ENCODE measurements at regions not wholly inside any gene's neighbourhood (a gene's known extent, or its start where the extent isn't known, plus 50 kb on each side); places are given as distances from the start of the nearest gene placed in this dataset.

DNA sequence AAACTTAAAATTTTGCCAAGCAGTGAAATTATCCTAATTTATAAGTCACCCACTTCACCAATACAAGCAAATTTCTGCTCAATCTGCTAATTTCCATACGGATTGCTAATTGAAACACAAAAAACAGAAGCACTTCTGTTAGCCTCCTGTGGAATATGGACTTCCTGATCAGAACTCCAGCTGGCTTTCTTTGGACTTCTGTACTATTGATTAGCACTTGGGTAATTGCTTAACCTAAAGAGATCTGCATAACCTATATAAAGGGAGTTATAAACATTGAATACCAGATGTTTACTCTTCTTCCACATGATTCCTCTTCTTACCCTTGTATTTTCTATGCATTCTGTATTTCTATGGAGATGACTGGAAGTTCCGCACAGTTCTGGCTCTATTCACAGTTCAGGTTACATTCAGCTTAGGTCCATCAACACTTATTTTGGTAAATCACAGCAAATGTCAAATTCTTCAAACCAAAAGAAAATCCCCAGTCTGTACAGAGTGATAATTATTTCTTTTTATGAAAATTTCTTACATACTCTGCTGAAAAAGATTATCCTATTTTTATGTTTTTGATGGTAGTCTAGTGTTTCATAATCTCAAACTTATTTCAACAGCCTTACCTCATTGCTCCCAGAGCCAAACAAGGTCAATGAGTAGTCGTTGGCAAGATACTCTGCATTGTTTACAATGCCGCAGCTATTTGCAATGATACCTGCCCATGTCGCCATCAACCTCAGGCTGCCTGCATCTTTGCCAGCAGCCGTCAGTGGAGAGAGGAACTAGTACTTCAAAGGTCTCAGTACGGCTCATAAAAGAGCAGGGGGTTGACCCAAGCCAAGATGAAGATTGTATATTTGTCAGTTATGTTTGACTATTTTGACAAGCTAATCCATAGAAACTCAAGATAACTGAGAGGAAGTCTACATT, 225.6 kb downstream of the AHR start (continued):
- TF ChIP-seq, protein P1, sequence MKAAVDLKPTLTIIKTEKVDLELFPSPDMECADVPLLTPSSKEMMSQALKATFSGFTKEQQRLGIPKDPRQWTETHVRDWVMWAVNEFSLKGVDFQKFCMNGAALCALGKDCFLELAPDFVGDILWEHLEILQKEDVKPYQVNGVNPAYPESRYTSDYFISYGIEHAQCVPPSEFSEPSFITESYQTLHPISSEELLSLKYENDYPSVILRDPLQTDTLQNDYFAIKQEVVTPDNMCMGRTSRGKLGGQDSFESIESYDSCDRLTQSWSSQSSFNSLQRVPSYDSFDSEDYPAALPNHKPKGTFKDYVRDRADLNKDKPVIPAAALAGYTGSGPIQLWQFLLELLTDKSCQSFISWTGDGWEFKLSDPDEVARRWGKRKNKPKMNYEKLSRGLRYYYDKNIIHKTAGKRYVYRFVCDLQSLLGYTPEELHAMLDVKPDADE (CRISPR knock-in tag; IDR thresholded peaks at IDR 0.05), result no peak
- TF ChIP-seq ZNF282 (IDR thresholded peaks at IDR 0.05; ENCODE audit: partially characterized antibody) (no peak), NFE2L1 (CRISPR knock-in tag; IDR thresholded peaks at IDR 0.05; ENCODE audit: borderline replicate concordance) (no peak), MEIS2 (CRISPR knock-in tag; IDR thresholded peaks at IDR 0.05) (no peak), U2AF2 (IDR thresholded peaks at IDR 0.05; ENCODE audit: low read depth, low read length) (no peak), DNMT3B (CRISPR knock-in tag; conservative IDR thresholded peaks at IDR 0.05) (no peak), ZNF180 (CRISPR knock-in tag; IDR thresholded peaks at IDR 0.05; ENCODE audit: borderline replicate concordance, low read depth) (no peak), MXD4 (CRISPR knock-in tag; IDR thresholded peaks at IDR 0.05) (no peak), TCF12 (IDR thresholded peaks at IDR 0.05) (no peak), TCF12 (CRISPR knock-in tag; IDR thresholded peaks at IDR 0.05) (no peak), ZNF317 (CRISPR knock-in tag; IDR thresholded peaks at IDR 0.05) (no peak), CBX2 (IDR thresholded peaks at IDR 0.05; ENCODE audit: low read depth, low read length) (no peak), CBX2 (CRISPR knock-in tag; IDR thresholded peaks at IDR 0.05; ENCODE audit: low read depth) (no peak), NR2C2 (CRISPR knock-in tag; IDR thresholded peaks at IDR 0.05; ENCODE audit: borderline replicate concordance) (peak; percentile 39; the same call in 1 of the 2 replicates), ZNF160 (CRISPR knock-in tag; IDR thresholded peaks at IDR 0.05) (no peak), ZSCAN21 (CRISPR knock-in tag; IDR thresholded peaks at IDR 0.05; ENCODE audit: borderline replicate concordance) (no peak), HMG20A (CRISPR knock-in tag; IDR thresholded peaks at IDR 0.05; ENCODE audit: borderline replicate concordance) (peak; percentile 82), THAP11 (CRISPR knock-in tag; IDR thresholded peaks at IDR 0.05) (peak; percentile 25; the same call in 1 of the 2 replicates), HOXA3 (CRISPR knock-in tag; IDR thresholded peaks at IDR 0.05) (peak; percentile 32; the same call in 1 of the 2 replicates), FOXK2 (IDR thresholded peaks at IDR 0.05) (no peak), YEATS2 (CRISPR knock-in tag; IDR thresholded peaks at IDR 0.05; ENCODE audit: borderline replicate concordance) (no peak), ZBTB3 (CRISPR knock-in tag; IDR thresholded peaks at IDR 0.05; ENCODE audit: borderline replicate concordance, low read depth) (no peak), KLF16 (CRISPR knock-in tag; IDR thresholded peaks at IDR 0.05) (peak in 1 of 2 experiments; percentile 19; a peak in 1 of 4 replicates), DPF2 (CRISPR knock-in tag; IDR thresholded peaks at IDR 0.05; ENCODE audit: borderline replicate concordance, low read depth) (no peak), NFE2 (CRISPR knock-in tag; IDR thresholded peaks at IDR 0.05) (no peak)
- TF ChIP-seq, protein P2, sequence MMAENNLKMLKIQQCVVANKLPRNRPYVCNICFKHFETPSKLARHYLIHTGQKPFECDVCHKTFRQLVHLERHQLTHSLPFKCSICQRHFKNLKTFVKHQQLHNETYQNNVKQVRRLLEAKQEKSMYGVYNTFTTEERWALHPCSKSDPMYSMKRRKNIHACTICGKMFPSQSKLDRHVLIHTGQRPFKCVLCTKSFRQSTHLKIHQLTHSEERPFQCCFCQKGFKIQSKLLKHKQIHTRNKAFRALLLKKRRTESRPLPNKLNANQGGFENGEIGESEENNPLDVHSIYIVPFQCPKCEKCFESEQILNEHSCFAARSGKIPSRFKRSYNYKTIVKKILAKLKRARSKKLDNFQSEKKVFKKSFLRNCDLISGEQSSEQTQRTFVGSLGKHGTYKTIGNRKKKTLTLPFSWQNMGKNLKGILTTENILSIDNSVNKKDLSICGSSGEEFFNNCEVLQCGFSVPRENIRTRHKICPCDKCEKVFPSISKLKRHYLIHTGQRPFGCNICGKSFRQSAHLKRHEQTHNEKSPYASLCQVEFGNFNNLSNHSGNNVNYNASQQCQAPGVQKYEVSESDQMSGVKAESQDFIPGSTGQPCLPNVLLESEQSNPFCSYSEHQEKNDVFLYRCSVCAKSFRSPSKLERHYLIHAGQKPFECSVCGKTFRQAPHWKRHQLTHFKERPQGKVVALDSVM (CRISPR knock-in tag; IDR thresholded peaks at IDR 0.05), result no peak
- TF ChIP-seq, protein P3, sequence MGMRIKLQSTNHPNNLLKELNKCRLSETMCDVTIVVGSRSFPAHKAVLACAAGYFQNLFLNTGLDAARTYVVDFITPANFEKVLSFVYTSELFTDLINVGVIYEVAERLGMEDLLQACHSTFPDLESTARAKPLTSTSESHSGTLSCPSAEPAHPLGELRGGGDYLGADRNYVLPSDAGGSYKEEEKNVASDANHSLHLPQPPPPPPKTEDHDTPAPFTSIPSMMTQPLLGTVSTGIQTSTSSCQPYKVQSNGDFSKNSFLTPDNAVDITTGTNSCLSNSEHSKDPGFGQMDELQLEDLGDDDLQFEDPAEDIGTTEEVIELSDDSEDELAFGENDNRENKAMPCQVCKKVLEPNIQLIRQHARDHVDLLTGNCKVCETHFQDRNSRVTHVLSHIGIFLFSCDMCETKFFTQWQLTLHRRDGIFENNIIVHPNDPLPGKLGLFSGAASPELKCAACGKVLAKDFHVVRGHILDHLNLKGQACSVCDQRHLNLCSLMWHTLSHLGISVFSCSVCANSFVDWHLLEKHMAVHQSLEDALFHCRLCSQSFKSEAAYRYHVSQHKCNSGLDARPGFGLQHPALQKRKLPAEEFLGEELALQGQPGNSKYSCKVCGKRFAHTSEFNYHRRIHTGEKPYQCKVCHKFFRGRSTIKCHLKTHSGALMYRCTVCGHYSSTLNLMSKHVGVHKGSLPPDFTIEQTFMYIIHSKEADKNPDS (CRISPR knock-in tag; IDR thresholded peaks at IDR 0.05), result no peak

All from HepG2 (cell line).